IPS-15b (cell line): ENCODE measurements at regions not wholly inside any gene's neighbourhood (a gene's known extent, or its start where the extent isn't known, plus 50 kb on each side); places are given as distances from the start of the nearest gene placed in this dataset.

ENCODE experiments used
- H3K27me3 ChIP-seq: one replicate; pipeline ENCODE4 v1.6.1; 2013; ENCODE audit warnings: low read length; ENCODE audit not compliant: control insufficient read depth, insufficient read depth
- H3K36me3 ChIP-seq: one replicate; pipeline ENCODE4 v1.6.1; 2013; ENCODE audit warnings: low read length; ENCODE audit not compliant: control insufficient read depth, insufficient read depth
- H3K4me1 ChIP-seq: one replicate; pipeline ENCODE4 v1.6.1; 2013; ENCODE audit warnings: mild to moderate bottlenecking, low read length; ENCODE audit not compliant: control insufficient read depth, insufficient read depth
- H3K4me3 ChIP-seq: one replicate; pipeline ENCODE4 v1.5.1; 2013; ENCODE audit warnings: low read depth, low read length
- H3K9ac ChIP-seq: one replicate; pipeline ENCODE4 v1.6.1; 2013; ENCODE audit warnings: low read depth, mild to moderate bottlenecking, low read length
- H3K9me3 ChIP-seq: one replicate; pipeline ENCODE4 v1.6.1; 2013; ENCODE audit warnings: mild to moderate bottlenecking, low read length; ENCODE audit not compliant: control insufficient read depth, insufficient read depth

DNA sequence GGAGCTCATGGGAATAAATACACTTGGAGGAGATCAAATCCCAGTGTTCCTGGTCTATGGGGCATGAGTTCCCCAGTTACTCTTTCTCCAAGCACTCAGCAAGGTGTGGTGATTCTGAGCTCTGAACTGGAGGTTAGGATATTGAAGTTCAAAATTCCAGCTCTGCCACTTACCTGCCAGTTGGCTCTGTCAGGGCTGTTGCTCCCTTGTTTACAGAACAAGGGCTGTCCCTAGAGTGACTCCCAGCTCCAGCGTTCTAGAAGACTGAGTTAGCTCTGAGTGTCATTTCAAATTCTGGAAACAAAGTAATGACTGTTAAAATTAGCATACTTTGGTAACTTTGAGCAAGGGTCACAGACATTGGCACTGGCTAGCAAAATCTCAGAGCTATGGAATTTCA lies 69.7 kb upstream of the ZBED5 start:
- no peaks in the 10 kb centered on the region for H3K36me3 ChIP-seq
- peaks cover 25% of the 10 kb centered on the region for H3K27me3 ChIP-seq
- no peak overlapping the region for H3K4me3 ChIP-seq
- H3K9ac ChIP-seq = no peak overlapping the region
- H3K4me1 ChIP-seq = peaks cover 2% of the 10 kb centered on the region
- no peaks in the 10 kb centered on the region for H3K9me3 ChIP-seq

GRCh38 chr11:10926801-10927211 lies 69.0 kb upstream of the ZBED5 start:
- H3K27me3 ChIP-seq = peaks cover 25% of the 10 kb centered on the region
- H3K36me3 ChIP-seq = no peaks in the 10 kb centered on the region
- no peaks in the 10 kb centered on the region for H3K4me1 ChIP-seq
- H3K9me3 ChIP-seq = no peaks in the 10 kb centered on the region
- no peak overlapping the region for H3K4me3 ChIP-seq
- H3K9ac ChIP-seq = no peak overlapping the region

GRCh38 chr11:10925149-10925926 lies 67.5 kb upstream of the ZBED5 start:
- no peak overlapping the region for H3K4me3 ChIP-seq
- no peaks in the 10 kb centered on the region for H3K36me3 ChIP-seq
- H3K4me1 ChIP-seq = no peaks in the 10 kb centered on the region
- H3K27me3 ChIP-seq = peaks cover 20% of the 10 kb centered on the region
- H3K9me3 ChIP-seq = no peaks in the 10 kb centered on the region
- no peak overlapping the region for H3K9ac ChIP-seq

GRCh38 chr11:10923882-10924281 lies 66.0 kb upstream of the ZBED5 start:
- H3K4me1 ChIP-seq = no peaks in the 10 kb centered on the region
- no peaks in the 10 kb centered on the region for H3K36me3 ChIP-seq
- peaks cover 6% of the 10 kb centered on the region for H3K27me3 ChIP-seq
- no peak overlapping the region for H3K9ac ChIP-seq
- no peak overlapping the region for H3K4me3 ChIP-seq
- H3K9me3 ChIP-seq = no peaks in the 10 kb centered on the region

GRCh38 chr11:10922892-10923291 lies 65.0 kb upstream of the ZBED5 start:
- no peaks in the 10 kb centered on the region for H3K4me1 ChIP-seq
- H3K36me3 ChIP-seq = no peaks in the 10 kb centered on the region
- H3K27me3 ChIP-seq = no peaks in the 10 kb centered on the region
- H3K4me3 ChIP-seq = no peak overlapping the region
- H3K9me3 ChIP-seq = peaks cover 5% of the 10 kb centered on the region
- H3K9ac ChIP-seq = no peak overlapping the region

- Histone ChIP-seq H3K27me3 (no peaks in the 10 kb centered on the region), H3K4me3 (no peak overlapping the region), H3K9me3 (peaks cover 7% of the 10 kb centered on the region), H3K4me1 (no peaks in the 10 kb centered on the region), H3K36me3 (no peaks in the 10 kb centered on the region), H3K9ac (no peak overlapping the region)
Observed at GRCh38 chr11:10920875-10921274, 63.0 kb upstream of the ZBED5 start.

- H3K9ac ChIP-seq = no peak overlapping the region
Observed at GRCh38 chr11:10920205-10920604, 62.4 kb upstream of the ZBED5 start.

GRCh38 chr11:10918698-10919097 lies 60.8 kb upstream of the ZBED5 start:
- Histone ChIP-seq H3K36me3 (no peaks in the 10 kb centered on the region), H3K9me3 (peaks cover 7% of the 10 kb centered on the region), H3K9ac (no peak overlapping the region), H3K4me3 (no peak overlapping the region), H3K27me3 (no peaks in the 10 kb centered on the region), H3K4me1 (no peaks in the 10 kb centered on the region)

More at GRCh38 chr11:10920205-10920604, 62.4 kb upstream of the ZBED5 start:
- Histone ChIP-seq H3K27me3 (no peaks in the 10 kb centered on the region), H3K4me1 (no peaks in the 10 kb centered on the region), H3K36me3 (no peaks in the 10 kb centered on the region), H3K9me3 (peaks cover 7% of the 10 kb centered on the region), H3K4me3 (no peak overlapping the region)

DNA sequence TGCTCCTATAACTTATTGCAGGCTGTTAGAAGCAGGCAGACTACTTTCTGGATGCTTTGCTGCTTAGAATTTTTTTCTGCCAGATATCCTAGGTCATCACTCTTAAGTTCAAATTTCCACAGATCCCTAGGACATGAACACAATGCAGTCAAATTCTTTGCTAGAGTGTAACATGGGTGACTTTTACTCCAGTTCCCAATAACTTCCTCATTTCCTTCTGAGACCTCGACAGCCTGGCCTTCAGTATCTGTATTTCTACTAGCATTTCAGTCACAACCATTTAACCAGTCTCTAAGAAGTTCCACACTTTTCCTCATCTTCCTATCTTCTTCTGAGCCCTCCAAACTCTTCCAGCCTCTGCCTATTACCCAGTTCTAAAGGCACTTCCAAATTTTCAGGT lies 60.4 kb upstream of the ZBED5 start:
- Histone ChIP-seq H3K9me3 (peaks cover 7% of the 10 kb centered on the region), H3K4me1 (no peaks in the 10 kb centered on the region)

DNA sequence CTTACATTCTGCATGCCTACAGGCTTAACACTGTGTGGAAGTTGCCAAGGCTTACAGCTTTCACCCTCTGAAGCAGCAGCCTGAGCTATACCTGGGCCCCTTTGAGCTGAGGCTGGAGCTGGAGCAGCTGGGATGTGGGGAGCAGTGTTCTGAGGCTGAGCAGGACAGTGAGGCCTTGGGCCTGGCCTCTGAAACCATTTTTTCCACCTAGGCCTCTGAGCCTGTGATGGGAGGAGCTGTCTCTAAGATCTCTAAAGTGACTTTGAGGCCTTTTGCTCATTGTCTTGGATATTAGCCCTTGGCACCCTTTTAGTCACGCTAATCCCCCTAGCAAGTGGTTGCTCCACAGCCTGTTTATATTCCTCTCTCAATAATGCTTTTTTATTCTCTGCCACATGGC lies 59.9 kb upstream of the ZBED5 start:
- H3K4me3 ChIP-seq = no peak overlapping the region
- H3K4me1 ChIP-seq = no peaks in the 10 kb centered on the region
- H3K9ac ChIP-seq = no peak overlapping the region
- no peaks in the 10 kb centered on the region for H3K36me3 ChIP-seq
- peaks cover 7% of the 10 kb centered on the region for H3K9me3 ChIP-seq
- H3K27me3 ChIP-seq = no peaks in the 10 kb centered on the region

More for the DNA sequence above, 60.4 kb upstream of the ZBED5 start:
- Histone ChIP-seq H3K36me3 (no peaks in the 10 kb centered on the region), H3K27me3 (no peaks in the 10 kb centered on the region), H3K4me3 (no peak overlapping the region), H3K9ac (no peak overlapping the region)

DNA sequence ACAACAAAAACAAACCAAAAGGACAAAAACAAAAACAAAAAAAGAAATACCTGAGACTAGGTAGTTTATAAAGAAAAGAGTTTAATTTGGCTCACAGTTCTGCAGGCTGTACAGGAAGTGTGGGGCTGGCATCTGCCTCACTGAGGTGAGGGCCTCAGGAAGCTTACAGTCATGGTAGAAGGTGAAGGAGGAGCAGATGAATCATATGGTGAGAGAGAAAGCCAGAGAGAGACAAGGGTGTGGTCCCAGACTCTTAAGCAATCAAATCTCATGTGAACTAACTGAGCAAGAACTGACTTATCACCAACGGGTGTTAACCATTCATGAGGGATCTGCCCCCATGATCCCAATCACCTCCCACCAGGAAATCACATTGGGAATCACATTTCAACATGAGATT lies 58.8 kb upstream of the ZBED5 start:
- Histone ChIP-seq H3K36me3 (no peaks in the 10 kb centered on the region), H3K9me3 (peaks cover 7% of the 10 kb centered on the region), H3K4me1 (peaks cover under 1% of the 10 kb centered on the region), H3K9ac (no peak overlapping the region), H3K27me3 (no peaks in the 10 kb centered on the region), H3K4me3 (no peak overlapping the region)

GRCh38 chr11:10914050-10914449 lies 56.2 kb upstream of the ZBED5 start:
- H3K9ac ChIP-seq = no peak overlapping the region
- no peak overlapping the region for H3K4me3 ChIP-seq
- H3K4me1 ChIP-seq = peaks cover 2% of the 10 kb centered on the region
- H3K36me3 ChIP-seq = no peaks in the 10 kb centered on the region
- no peaks in the 10 kb centered on the region for H3K27me3 ChIP-seq
- H3K9me3 ChIP-seq = peaks cover 7% of the 10 kb centered on the region
